Right cardiac atrium (tissue), 5 donors: ENCODE measurements at regions not wholly inside any gene's neighbourhood (a gene's known extent, or its start where the extent isn't known, plus 50 kb on each side); places are given as distances from the start of the nearest gene placed in this dataset.
"Not testable (repeated sequence)": the region's sequence is repeated elsewhere in the genome, so short reads cannot be mapped to it uniquely, and the experiment has no call there.

Experiments
- ATAC-seq, 2 donors: fragments of 200-7000 bp; cut with Tn5 transposase; one replicate each; pipeline versions ENCODE4 v1.8.0 to v1.9.1; 2020; ENCODE audit warnings: moderate library complexity in 2 of 2, mild to moderate bottlenecking in 1 of 2
- DNase-seq, 3 donors: peaks; one replicate each; pipeline ENCODE4 v3.0.0-alpha.2; 2020
- H3K27ac ChIP-seq: one replicate; pipeline ENCODE4 v1.5.1; 2013; ENCODE audit warnings: mild to moderate bottlenecking, low read length, control low read depth, moderate library complexity
- H3K27me3 ChIP-seq: one replicate; pipeline ENCODE4 v1.6.1; 2013; ENCODE audit not compliant: control insufficient read depth, insufficient read depth
- H3K4me1 ChIP-seq: one replicate; pipeline ENCODE4 v1.6.1; 2013; ENCODE audit warnings: low read length; ENCODE audit not compliant: control insufficient read depth, insufficient read depth
- H3K4me3 ChIP-seq: one replicate; pipeline ENCODE4 v1.5.1; 2013; ENCODE audit warnings: low read length, control low read depth
- H3K9me3 ChIP-seq: one replicate; pipeline ENCODE4 v1.6.1; 2013; ENCODE audit warnings: low read length; ENCODE audit not compliant: control insufficient read depth
- WGBS: extraction: QIAGEN DNeasy Blood & Tissue Kit; methylation state at CpG from one replicate; pipeline ENCODE4 v1.1.7; 2013; 5-methylcytosine and 5-hydroxymethylcytosine counted together
- intact Hi-C, 4 donors: fragments of 100-400 bp; cut with DNase I; formaldehyde crosslinking; loops; one replicate each; pipeline versions ENCODE4 v1.11.0 to v1.14.0; 2022 to 2023
- donor health status: healthy with polysubstance abuse.
- donor health status: DM: no; HTN: yes; CAD: no.
- donor health status: DM: no; HTN: no; CAD: no.
- donor health status: DM: no; HTN: yes; CAD: no; lungs with severe emphysema.
- donor health status: DM: yes; HTN: yes; CAD: no.

GRCh38 chr7:50920031-50920635, 137.4 kb upstream of the GRB10 start:
- no peaks in the 10 kb centered on the region for H3K9me3 ChIP-seq
- ATAC-seq (no peak), DNase-seq (no peak)
- intact Hi-C loops, result no loop called here
- H3K27ac ChIP-seq, result no peak overlapping the region
- WGBS, result 72% methylated on average over 7 of the region's 7 CpGs
- no peak overlapping the region for H3K4me3 ChIP-seq
- no peaks in the 10 kb centered on the region for H3K4me1 ChIP-seq
- H3K27me3 ChIP-seq, result no peaks in the 10 kb centered on the region

- Histone ChIP-seq H3K4me3 (no peak overlapping the region), H3K27ac (no peak overlapping the region), H3K9me3 (no peaks in the 10 kb centered on the region), H3K4me1 (no peaks in the 10 kb centered on the region), H3K27me3 (no peaks in the 10 kb centered on the region)
- ATAC-seq (no peak), DNase-seq (no peak)
- intact Hi-C loops, result no loop called here
- WGBS, result 68% methylated on average over 5 of the region's 5 CpGs
These were observed 132.9 kb upstream of the GRB10 start for GRCh38 chr7:50915621-50916020.

- ATAC-seq (no peak), DNase-seq (no peak)
- H3K27me3 ChIP-seq, result no peaks in the 10 kb centered on the region
- no peak overlapping the region for H3K4me3 ChIP-seq
- intact Hi-C loops, result no loop called here
- no peak overlapping the region for H3K27ac ChIP-seq
- no peaks in the 10 kb centered on the region for H3K4me1 ChIP-seq
- 72% methylated on average over 3 of the region's 3 CpGs for WGBS
- H3K9me3 ChIP-seq, result no peaks in the 10 kb centered on the region
These were observed 131.8 kb upstream of the GRB10 start for GRCh38 chr7:50914460-50914859.

- DNase-seq (no peak), ATAC-seq (no peak)
- Histone ChIP-seq H3K27me3 (no peaks in the 10 kb centered on the region), H3K4me1 (no peaks in the 10 kb centered on the region), H3K27ac (no peak overlapping the region), H3K9me3 (no peaks in the 10 kb centered on the region), H3K4me3 (no peak overlapping the region)
- WGBS, result 54% methylated on average over 2 of the region's 2 CpGs
- intact Hi-C loops, result no loop called here
These were observed 126.1 kb upstream of the GRB10 start for GRCh38 chr7:50908628-50909290.

- ATAC-seq, H3K9me3 ChIP-seq, DNase-seq: not testable (repeated sequence)
These were observed 116.1 kb upstream of the GRB10 start for GRCh38 chr7:50898604-50899477.

GRCh38 chr7:50887061-50887460, 104.4 kb upstream of the GRB10 start:
- H3K4me3 ChIP-seq, H3K4me1 ChIP-seq, intact Hi-C loops, H3K27me3 ChIP-seq, H3K27ac ChIP-seq, DNase-seq, H3K9me3 ChIP-seq, ATAC-seq: not testable (repeated sequence)
- WGBS, result 72% methylated on average over 6 of the region's 6 CpGs

More at GRCh38 chr7:50898604-50899477, 116.1 kb upstream of the GRB10 start:
- 87% methylated on average over 30 of the region's 31 CpGs for WGBS
- H3K4me3 ChIP-seq, intact Hi-C loops, H3K4me1 ChIP-seq, H3K27me3 ChIP-seq, H3K27ac ChIP-seq: not testable (repeated sequence)

GRCh38 chr7:50872437-50872836, 89.7 kb upstream of the GRB10 start:
- Histone ChIP-seq H3K4me3 (no peak overlapping the region), H3K4me1 (no peaks in the 10 kb centered on the region), H3K9me3 (no peaks in the 10 kb centered on the region), H3K27ac (no peak overlapping the region), H3K27me3 (no peaks in the 10 kb centered on the region)
- DNase-seq (no peak), ATAC-seq (no peak)
- 80% methylated on average over 4 of the region's 4 CpGs for WGBS
- intact Hi-C loops, result no loop called here

- Histone ChIP-seq H3K9me3 (no peaks in the 10 kb centered on the region), H3K4me1 (no peaks in the 10 kb centered on the region), H3K4me3 (no peak overlapping the region), H3K27ac (no peak overlapping the region), H3K27me3 (no peaks in the 10 kb centered on the region)
- WGBS, result 54% methylated on average over 5 of the region's 5 CpGs
- ATAC-seq (peak; percentile 87 to 90), DNase-seq (peak in 2 of 3 donors; percentile 48 to 70)
- intact Hi-C loops, result no loop called here
These were observed 86.5 kb upstream of the GRB10 start for GRCh38 chr7:50869108-50869725.

GRCh38 chr7:50868426-50869100, 85.9 kb upstream of the GRB10 start:
- no peak overlapping the region for H3K4me3 ChIP-seq
- intact Hi-C loops, result no loop called here
- WGBS, result 80% methylated on average over 3 of the region's 3 CpGs
- no peak for ATAC-seq
- H3K27me3 ChIP-seq, result no peaks in the 10 kb centered on the region
- H3K9me3 ChIP-seq, result no peaks in the 10 kb centered on the region
- DNase-seq, result no peak
- no peaks in the 10 kb centered on the region for H3K4me1 ChIP-seq
- H3K27ac ChIP-seq, result no peak overlapping the region

GRCh38 chr7:50867034-50867356, 84.3 kb upstream of the GRB10 start:
- DNase-seq, result no peak
- no peak for ATAC-seq

More at GRCh38 chr7:50867034-50867356, 84.3 kb upstream of the GRB10 start:
- Histone ChIP-seq H3K27ac (no peak overlapping the region), H3K4me3 (no peak overlapping the region), H3K4me1 (no peaks in the 10 kb centered on the region), H3K9me3 (no peaks in the 10 kb centered on the region), H3K27me3 (no peaks in the 10 kb centered on the region)
- 51% methylated on average over 4 of the region's 4 CpGs for WGBS
- intact Hi-C loops, result no loop called here
